Islet of Langerhans (tissue), 1 donor: ENCODE measurements at regions not wholly inside any gene's neighbourhood (a gene's known extent, or its start where the extent isn't known, plus 50 kb on each side); places are given as distances from the start of the nearest gene placed in this dataset.
"Not testable (repeated sequence)": the region's sequence is repeated elsewhere in the genome, so short reads cannot be mapped to it uniquely, and the experiment has no call there.

Experiments
- FAIRE-seq: peaks from one replicate; lab custom pipeline; 2011; peaks lifted over from hg19 to GRCh38; lab: Jason Lieb, UNC

GRCh38 chr5:99437986-99438385, 509.2 kb upstream of the CHD1 start:
- FAIRE-seq: no peak

GRCh38 chr5:99423396-99423795, 494.6 kb upstream of the CHD1 start:
- peak; percentile 30 for FAIRE-seq

GRCh38 chr5:99418640-99419039, 489.8 kb upstream of the CHD1 start:
- not testable (repeated sequence) for FAIRE-seq

GRCh38 chr5:99410386-99410785, 481.6 kb upstream of the CHD1 start:
- FAIRE-seq: not testable (repeated sequence)

- FAIRE-seq: not testable (repeated sequence)
Measured at GRCh38 chr5:99404764-99405302, 476.0 kb upstream of the CHD1 start.

GRCh38 chr5:99400571-99400970, 471.8 kb upstream of the CHD1 start:
- FAIRE-seq: not testable (repeated sequence)

GRCh38 chr5:99398976-99399375, 470.2 kb upstream of the CHD1 start:
- peak; percentile 93 for FAIRE-seq

GRCh38 chr5:99386406-99387077, 457.7 kb upstream of the CHD1 start:
- FAIRE-seq: no peak

GRCh38 chr5:99379187-99379586, 450.4 kb upstream of the CHD1 start:
- FAIRE-seq: no peak

- no peak for FAIRE-seq
Measured at GRCh38 chr5:99378443-99378842, 449.6 kb upstream of the CHD1 start.

GRCh38 chr5:99369797-99370593, 441.2 kb upstream of the CHD1 start:
- no peak for FAIRE-seq

- no peak for FAIRE-seq
Measured at GRCh38 chr5:99368726-99369125, 439.9 kb upstream of the CHD1 start.

- FAIRE-seq: no peak
Measured at GRCh38 chr5:99355881-99356280, 427.1 kb upstream of the CHD1 start.

GRCh38 chr5:99349787-99350186, 421.0 kb upstream of the CHD1 start:
- FAIRE-seq: no peak

GRCh38 chr5:99348597-99348996, 419.8 kb upstream of the CHD1 start:
- no peak for FAIRE-seq

GRCh38 chr5:99339758-99340157, 411.0 kb upstream of the CHD1 start:
- not testable (repeated sequence) for FAIRE-seq

- FAIRE-seq: no peak
Measured at GRCh38 chr5:99334936-99335335, 406.1 kb upstream of the CHD1 start.

- no peak for FAIRE-seq
Measured at GRCh38 chr5:99331061-99331460, 402.3 kb upstream of the CHD1 start.

- FAIRE-seq: no peak
Measured at GRCh38 chr5:99320436-99320835, 391.6 kb upstream of the CHD1 start.

GRCh38 chr5:99317136-99317535, 388.3 kb upstream of the CHD1 start:
- no peak for FAIRE-seq

GRCh38 chr5:99316484-99316883, 387.7 kb upstream of the CHD1 start:
- no peak for FAIRE-seq

GRCh38 chr5:99315413-99316183, 386.8 kb upstream of the CHD1 start:
- FAIRE-seq: no peak

- FAIRE-seq: no peak
Measured at GRCh38 chr5:99314721-99315120, 385.9 kb upstream of the CHD1 start.
